GM23338 (cell line): ENCODE measurements at regions not wholly inside any gene's neighbourhood (a gene's known extent, or its start where the extent isn't known, plus 50 kb on each side); places are given as distances from the start of the nearest gene placed in this dataset.

Experiments
- ATAC-seq: fragments of 200-7000 bp; cut with Tn5 transposase; 3 replicates; pipeline ENCODE4 v1.9.1; 2020
- DNase-seq: peaks from one replicate; pipeline ENCODE4 v3.0.0-alpha.2; 2015; ENCODE audit warnings: low spot score
- H2AFZ ChIP-seq: fragments of 200-600 bp; sonication (generic); 2 replicates; pipeline ENCODE4 v1.8.0; 2016; ENCODE audit warnings: antibody characterized with exemption, mild to moderate bottlenecking, moderate library complexity
- H3F3A ChIP-seq: fragments of 200-600 bp; sonication (generic); replicated peaks from 2 replicates; pipeline ENCODE4 v1.8.0; 2017; ENCODE audit warnings: antibody characterized with exemption, mixed run types, low read depth
- H3K27ac ChIP-seq: fragments of 200-600 bp; sonication (generic); 2 replicates; pipeline ENCODE4 v1.6.1; 2016; ENCODE audit warnings: low read depth
- H3K27me3 ChIP-seq: fragments of 200-600 bp; sonication (generic); 2 replicates; pipeline ENCODE4 v1.8.0; 2016; ENCODE audit warnings: mild to moderate bottlenecking, mixed run types, moderate library complexity; ENCODE audit not compliant: insufficient read depth
- H3K36me3 ChIP-seq: fragments of 200-600 bp; sonication (generic); 2 replicates; pipeline ENCODE4 v1.8.0; 2016; ENCODE audit warnings: mild to moderate bottlenecking; ENCODE audit not compliant: insufficient read depth
- H3K4me1 ChIP-seq: fragments of 200-600 bp; sonication (generic); 2 replicates; pipeline ENCODE4 v1.8.0; 2016; ENCODE audit warnings: mild to moderate bottlenecking, moderate library complexity; ENCODE audit not compliant: insufficient read depth
- H3K4me2 ChIP-seq: fragments of 200-600 bp; sonication (generic); 2 replicates; pipeline ENCODE4 v1.7.1; 2017; ENCODE audit warnings: mixed run types
- H3K4me3 ChIP-seq: fragments of 200-600 bp; sonication (generic); 2 replicates; pipeline ENCODE4 v1.6.1; 2016; ENCODE audit warnings: mixed run types
- H3K79me2 ChIP-seq: fragments of 200-600 bp; sonication (generic); replicated peaks from 2 replicates; pipeline ENCODE4 v1.8.0; 2017; ENCODE audit warnings: mild to moderate bottlenecking; ENCODE audit not compliant: insufficient read depth
- H3K9me2 ChIP-seq: fragments of 200-600 bp; sonication (generic); 2 replicates; pipeline ENCODE4 v1.8.0; 2017; ENCODE audit not compliant: insufficient read depth
- H4K20me1 ChIP-seq: fragments of 200-600 bp; sonication (generic); replicated peaks from 2 replicates; pipeline ENCODE4 v1.8.0; 2017; ENCODE audit warnings: mild to moderate bottlenecking; ENCODE audit not compliant: insufficient read depth
- H3K27ac Mint-ChIP-seq: 2 replicates; pipeline ENCODE4 v1.8.0; 2020; ENCODE audit warnings: inconsistent platforms, mild to moderate bottlenecking, moderate library complexity, mixed read lengths
- H3K27me3 Mint-ChIP-seq: 3 replicates; pipeline ENCODE4 v1.8.0; 2022; ENCODE audit warnings: low read depth, mild to moderate bottlenecking, moderate library complexity, mixed read lengths, inconsistent platforms; ENCODE audit not compliant: insufficient read depth, poor library complexity
- H3K36me3 Mint-ChIP-seq: 3 replicates; pipeline ENCODE4 v1.8.0; 2021; ENCODE audit warnings: low read depth, mild to moderate bottlenecking, inconsistent platforms, moderate library complexity, mixed read lengths
- H3K4me1 Mint-ChIP-seq: 3 replicates; pipeline ENCODE4 v1.8.0; 2020; ENCODE audit warnings: mild to moderate bottlenecking, inconsistent platforms, mixed read lengths
- H3K4me3 Mint-ChIP-seq: 3 replicates; pipeline ENCODE4 v1.8.0; 2021; ENCODE audit warnings: moderate library complexity, mild to moderate bottlenecking, inconsistent platforms, mixed read lengths
- H3K9me3 Mint-ChIP-seq: 3 replicates; pipeline ENCODE4 v1.8.0; 2020; ENCODE audit warnings: moderate library complexity, mild to moderate bottlenecking, inconsistent platforms, mixed read lengths
- CREB1 ChIP-seq: fragments of 250-450 bp; sonication (Bioruptor Pico); IDR thresholded peaks from 2 replicates; pipeline ENCODE4 v1.5.0; 2020; ENCODE audit warnings: low read depth, mild to moderate bottlenecking, moderate library complexity
- CTCF ChIP-seq, 2 experiments: fragments of 200-600 bp in 1 of 2; sonication (generic) in 1 of 2; conservative IDR thresholded peaks; 2 replicates each; pipeline versions ENCODE4 v1.5.1 to v1.6.1; 2016 to 2017; ENCODE audit warnings: antibody characterized with exemption in 2 of 2, low read depth in 2 of 2, mild to moderate bottlenecking in 2 of 2, moderate library complexity in 1 of 2
- ETS1 ChIP-seq: IDR thresholded peaks from 2 replicates; pipeline ENCODE4 v1.6.1; 2016; ENCODE audit warnings: antibody characterized with exemption
- EZH2 ChIP-seq: fragments of 200-600 bp; sonication (generic); IDR thresholded peaks from one replicate; pipeline ENCODE4 v1.8.0; 2017; ENCODE audit warnings: antibody characterized with exemption, mild to moderate bottlenecking, low read depth; ENCODE audit not compliant: unreplicated experiment
- EZH2phosphoT487 ChIP-seq: fragments of 200-600 bp; sonication (generic); IDR thresholded peaks from one replicate; pipeline ENCODE4 v1.8.1; 2018; ENCODE audit warnings: antibody characterized with exemption; ENCODE audit not compliant: unreplicated experiment
- JUNB ChIP-seq: IDR thresholded peaks from one replicate; pipeline ENCODE4 v1.6.1; 2016; ENCODE audit warnings: antibody characterized with exemption; ENCODE audit not compliant: unreplicated experiment
- NANOG ChIP-seq: IDR thresholded peaks from 2 replicates; pipeline ENCODE4 v1.6.1; 2016; ENCODE audit warnings: antibody characterized with exemption, borderline replicate concordance
- POLR2AphosphoS5 ChIP-seq: IDR thresholded peaks from 2 replicates; pipeline ENCODE4 v1.6.1; 2016; ENCODE audit warnings: antibody characterized with exemption, low read depth
- REST ChIP-seq: IDR thresholded peaks from one replicate; pipeline ENCODE4 v1.6.1; 2018; ENCODE audit warnings: antibody characterized with exemption; ENCODE audit not compliant: unreplicated experiment
- STAT1 ChIP-seq: IDR thresholded peaks from one replicate; pipeline ENCODE4 v1.6.1; 2016; ENCODE audit warnings: antibody characterized with exemption; ENCODE audit not compliant: unreplicated experiment
- ZNF114 ChIP-seq: fragments of 250-450 bp; sonication (Bioruptor Pico); IDR thresholded peaks from 2 replicates; pipeline ENCODE4 v1.5.0; 2020; ENCODE audit warnings: mild to moderate bottlenecking, moderate library complexity
- ZNF331 ChIP-seq: fragments of 250-450 bp; sonication (Bioruptor Pico); IDR thresholded peaks from 2 replicates; pipeline ENCODE4 v1.5.0; 2020; ENCODE audit warnings: low read depth, mild to moderate bottlenecking, moderate library complexity
- ZNF462 ChIP-seq: fragments of 250-450 bp; sonication (Bioruptor Pico); IDR thresholded peaks from 2 replicates; pipeline ENCODE4 v1.5.0; 2020; ENCODE audit warnings: mild to moderate bottlenecking, moderate library complexity

GRCh38 chr9:85487872-85488271 is 253.9 kb downstream of the AGTPBP1 start:
- H3K4me3 Mint-ChIP-seq = no peak overlapping the region
- H3K27ac Mint-ChIP-seq = no peak overlapping the region
- H3K36me3 Mint-ChIP-seq = no peaks in the 10 kb centered on the region
- no peak for TF ChIP-seq ZNF462
- no peak for TF ChIP-seq ZNF114 (CRISPR knock-in tag)
- no peak for TF ChIP-seq CTCF (conservative IDR thresholded peaks at IDR 0.05; ENCODE audit: low read depth in 2 of 2)
- no peak for TF ChIP-seq JUNB
- TF ChIP-seq ZNF331 (CRISPR knock-in tag) = no peak
- no peak for TF ChIP-seq CREB1
- TF ChIP-seq EZH2phosphoT487 = no peak
- no peak for TF ChIP-seq ETS1
- TF ChIP-seq NANOG = no peak
- no peak for TF ChIP-seq EZH2
- no peak for TF ChIP-seq POLR2AphosphoS5
- no peak for TF ChIP-seq REST
- TF ChIP-seq STAT1 = no peak
- Histone ChIP-seq H3K4me2 (no peak overlapping the region), H4K20me1 (no peaks in the 10 kb centered on the region), H3K27ac (no peak overlapping the region), H2AFZ (peak overlapping the region; percentile 23), H3K27me3 (no peaks in the 10 kb centered on the region), H3F3A (no peaks in the 10 kb centered on the region), H3K4me1 (no peaks in the 10 kb centered on the region), H3K4me3 (no peak overlapping the region), H3K79me2 (no peaks in the 10 kb centered on the region), H3K9me2 (no peaks in the 10 kb centered on the region), H3K36me3 (no peaks in the 10 kb centered on the region)
- H3K27me3 Mint-ChIP-seq = no peaks in the 10 kb centered on the region
- H3K9me3 Mint-ChIP-seq = no peaks in the 10 kb centered on the region
- ATAC-seq = no peak
- H3K4me1 Mint-ChIP-seq = peaks cover 3% of the 10 kb centered on the region; the same call in 1 of the 3 replicates
- DNase-seq = no peak
